Astrocyte of the cerebellum (primary cell): ENCODE measurements at regions not wholly inside any gene's neighbourhood (a gene's known extent, or its start where the extent isn't known, plus 50 kb on each side); places are given as distances from the start of the nearest gene placed in this dataset.

Source experiments
- DNase-seq: peaks from one replicate; pipeline ENCODE4 v3.0.0-alpha.2; 2011; ENCODE audit warnings: low read depth
- H3K4me3 ChIP-seq: 2 replicates; pipeline ENCODE4 v1.5.1; 2011; ENCODE audit warnings: mild to moderate bottlenecking, low read depth, low read length, moderate library complexity
- CTCF ChIP-seq: IDR thresholded peaks from 2 replicates; pipeline ENCODE4 v1.5.1; 2012; ENCODE audit warnings: low read length, low read depth, moderate library complexity, mild to moderate bottlenecking; ENCODE audit errors: missing control alignments
- in situ Hi-C: cut with HindIII; loops from 2 replicates; pipeline ENCODE4 v1.10.0; 2017; ENCODE audit warnings: low sequenced_read_pairs

DNA sequence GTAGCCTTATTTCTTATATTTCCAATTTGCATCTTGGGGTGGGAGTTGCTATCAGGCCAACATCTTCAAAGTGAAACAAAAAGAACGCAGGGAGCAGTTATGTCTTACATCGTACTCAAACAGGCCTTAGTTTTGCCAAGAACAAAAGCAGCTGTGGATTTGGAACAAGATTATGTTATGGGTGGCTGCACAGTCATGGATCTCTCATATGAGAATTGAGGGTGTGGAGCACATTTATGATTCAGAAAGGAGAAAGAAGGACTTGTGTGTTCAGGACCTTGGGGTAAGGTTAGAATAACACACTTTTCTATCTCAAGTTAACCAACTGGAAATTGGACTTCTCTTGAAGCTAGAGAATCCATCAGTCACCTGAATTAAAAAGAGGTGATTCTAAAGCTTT, 259.9 kb downstream of the FOXA2 start:
- TF ChIP-seq CTCF, result no peak
- no peak for DNase-seq

DNA sequence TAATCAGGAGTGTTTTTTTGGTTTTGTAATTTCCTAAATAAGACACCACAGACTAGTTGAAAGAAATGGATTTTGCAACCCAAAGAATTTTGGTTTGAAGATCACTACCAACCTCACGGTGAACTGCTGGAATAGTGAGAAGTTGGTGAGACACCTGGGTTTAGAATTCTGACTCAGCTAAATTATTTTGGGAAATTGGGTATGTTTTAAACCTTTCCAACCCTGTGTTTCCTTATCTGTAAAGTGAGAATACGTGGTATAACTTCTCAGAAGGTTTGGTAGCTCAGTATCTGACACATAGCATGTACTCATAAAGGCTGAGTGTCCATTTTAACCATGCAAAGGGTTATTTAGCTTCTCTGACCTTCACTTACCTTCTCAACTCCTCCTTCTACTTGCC, 261.9 kb downstream of the FOXA2 start:
- in situ Hi-C loops, result no loop called here
- no peak for DNase-seq

More for the DNA sequence above, 259.9 kb downstream of the FOXA2 start:
- H3K4me3 ChIP-seq, result no peak overlapping the region
- in situ Hi-C loops, result no loop called here

DNA sequence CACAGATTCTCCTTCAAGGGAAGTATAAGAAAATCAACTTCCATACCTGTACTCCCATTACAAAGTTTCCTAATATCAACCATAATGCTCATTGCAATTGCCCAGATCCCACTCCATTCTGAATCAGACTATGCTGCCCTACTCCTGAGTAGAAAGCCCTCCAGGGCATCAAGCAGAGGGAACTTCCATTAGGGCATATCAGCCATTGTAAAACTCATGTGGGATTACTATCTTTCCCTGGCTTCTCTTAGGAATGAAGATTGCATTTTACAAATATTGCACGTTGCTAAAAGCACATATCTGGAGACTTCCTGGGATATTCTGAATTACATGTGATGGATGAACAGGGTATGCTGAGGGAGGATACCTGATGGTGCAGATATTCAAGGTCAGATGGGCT, 263.2 kb downstream of the FOXA2 start:
- H3K4me3 ChIP-seq, result no peak overlapping the region
- no peak for DNase-seq
- in situ Hi-C loops, result no loop called here
- TF ChIP-seq CTCF, result no peak

More for the DNA sequence above, 261.9 kb downstream of the FOXA2 start:
- no peak overlapping the region for H3K4me3 ChIP-seq
- no peak for TF ChIP-seq CTCF

- DNase-seq, result no peak
- in situ Hi-C loops, result no loop called here
- no peak for TF ChIP-seq CTCF
- H3K4me3 ChIP-seq, result no peak overlapping the region
Observed at GRCh38 chr20:22320245-22320915, 264.0 kb downstream of the FOXA2 start.

DNA sequence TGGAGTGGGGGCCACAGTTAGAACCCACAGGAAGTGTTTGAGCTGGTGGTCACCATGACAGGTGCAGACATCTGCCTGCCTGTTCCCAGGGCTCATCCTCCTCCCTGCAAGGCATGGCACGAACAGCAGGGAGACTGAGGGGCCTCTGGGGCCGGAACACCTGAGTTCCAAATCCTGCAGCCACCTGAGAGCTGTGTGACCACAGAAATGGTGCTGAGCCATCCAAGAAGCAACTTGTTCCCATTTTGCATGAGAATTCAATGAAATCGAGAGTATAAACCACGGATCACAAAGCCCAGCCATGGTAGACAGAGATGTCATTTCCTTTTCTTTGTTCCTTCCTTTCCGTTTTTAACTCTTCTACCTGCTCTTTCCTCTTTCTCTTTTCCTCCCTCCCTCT, 268.6 kb downstream of the FOXA2 start:
- H3K4me3 ChIP-seq, result no peak overlapping the region
- no peak for TF ChIP-seq CTCF
- in situ Hi-C loops, result no loop called here
- no peak for DNase-seq

- no peak overlapping the region for H3K4me3 ChIP-seq
- TF ChIP-seq CTCF, result no peak
- no peak for DNase-seq
- in situ Hi-C loops, result no loop called here
Observed at GRCh38 chr20:22315073-22315472, 269.3 kb downstream of the FOXA2 start.

DNA sequence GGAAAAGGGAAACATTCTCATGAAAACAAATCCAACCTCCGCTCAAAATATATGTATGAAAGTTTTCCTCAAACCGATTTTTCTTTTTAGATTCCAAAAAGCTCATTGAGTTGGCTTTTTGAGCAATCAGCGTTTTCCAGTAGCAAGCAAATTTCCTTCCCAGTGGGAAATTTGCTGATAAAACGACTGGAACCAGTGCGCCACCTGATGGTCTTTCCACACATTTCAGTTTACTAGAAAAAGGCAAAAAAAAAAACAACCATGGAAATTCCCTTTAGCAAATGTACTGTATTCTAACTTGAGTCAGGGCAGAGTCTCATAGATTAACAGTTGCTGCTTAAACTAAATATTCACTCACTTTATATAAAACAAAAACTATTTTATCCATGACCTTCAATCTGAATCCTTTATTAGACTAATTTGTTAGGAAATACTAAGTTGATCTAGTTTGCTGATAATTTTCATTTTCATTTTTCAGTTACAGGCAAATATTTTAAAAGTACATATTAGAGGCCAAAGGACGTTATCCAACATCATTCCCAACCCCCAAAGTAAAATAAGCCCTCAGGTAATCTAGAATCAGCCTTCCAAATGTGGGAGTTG, 271.5 kb downstream of the FOXA2 start:
- DNase-seq, result peak; percentile 5
- in situ Hi-C loops, result no loop called here
- TF ChIP-seq CTCF, result peak; percentile 70
- H3K4me3 ChIP-seq, result no peak overlapping the region
